ENCODE measurements at regions not wholly inside any gene's neighbourhood (a gene's known extent, or its start where the extent isn't known, plus 50 kb on each side); places are given as distances from the start of the nearest gene placed in this dataset.

DNA sequence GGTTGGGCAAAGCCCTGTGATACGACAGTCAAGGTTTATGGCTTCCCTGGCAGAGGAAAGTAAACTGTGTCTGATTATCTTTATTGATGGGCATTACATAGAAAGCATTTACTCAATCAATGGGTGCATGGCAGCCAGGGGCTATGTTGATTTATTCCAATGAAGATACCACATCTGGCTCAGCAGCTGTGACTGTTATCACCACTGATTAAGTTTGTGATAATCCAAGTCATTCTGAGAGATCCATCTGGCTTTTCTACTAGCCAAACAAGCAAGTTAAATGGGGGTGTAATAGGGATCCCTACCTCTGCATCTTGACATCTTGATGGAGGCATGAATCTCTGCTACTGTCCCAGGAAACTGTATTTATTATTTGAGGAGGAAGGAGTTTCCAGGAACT lies 86.7 kb downstream of the KLF6 start:
- H3K56ac ChIP-seq (ENCODE audit: extremely low read depth, insufficient read depth, low read length), result no peak overlapping the region
- no peak overlapping the region for H3K9ac ChIP-seq (ENCODE audit: low read depth, low read length)
- no peaks in the 10 kb centered on the region for H3K79me1 ChIP-seq (ENCODE audit: low read depth in 1 of 2, low read length in 2 of 2)
- H3K4ac ChIP-seq (ENCODE audit: low read depth, low read length), result no peak overlapping the region
- no peak overlapping the region for H2BK120ac ChIP-seq (ENCODE audit: low read depth, low read length)
- H4K91ac ChIP-seq (ENCODE audit: insufficient read depth, low read depth, low read length), result no peak overlapping the region
- no peak overlapping the region for H2AK5ac ChIP-seq (ENCODE audit: low read depth, low read length)
- H3K23ac ChIP-seq (ENCODE audit: low read depth, low read length), result no peak overlapping the region
- DNase-seq (no peak), ATAC-seq (ENCODE audit: low read depth) (no peak)
- peaks cover 9% of the 10 kb centered on the region; the same call in 1 of the 2 replicates for H3K27me3 ChIP-seq (ENCODE audit: control insufficient read depth, insufficient read depth, low read length)
- no peak for TF ChIP-seq RFX5 (IDR thresholded peaks at IDR 0.05; ENCODE audit: low read depth, low read length)
- TF ChIP-seq RAD21 (IDR thresholded peaks at IDR 0.05; ENCODE audit: low read length), result no peak
- TF ChIP-seq CHD1 (IDR thresholded peaks at IDR 0.05; ENCODE audit: low read depth, low read length), result no peak
- TF ChIP-seq, protein P1, sequence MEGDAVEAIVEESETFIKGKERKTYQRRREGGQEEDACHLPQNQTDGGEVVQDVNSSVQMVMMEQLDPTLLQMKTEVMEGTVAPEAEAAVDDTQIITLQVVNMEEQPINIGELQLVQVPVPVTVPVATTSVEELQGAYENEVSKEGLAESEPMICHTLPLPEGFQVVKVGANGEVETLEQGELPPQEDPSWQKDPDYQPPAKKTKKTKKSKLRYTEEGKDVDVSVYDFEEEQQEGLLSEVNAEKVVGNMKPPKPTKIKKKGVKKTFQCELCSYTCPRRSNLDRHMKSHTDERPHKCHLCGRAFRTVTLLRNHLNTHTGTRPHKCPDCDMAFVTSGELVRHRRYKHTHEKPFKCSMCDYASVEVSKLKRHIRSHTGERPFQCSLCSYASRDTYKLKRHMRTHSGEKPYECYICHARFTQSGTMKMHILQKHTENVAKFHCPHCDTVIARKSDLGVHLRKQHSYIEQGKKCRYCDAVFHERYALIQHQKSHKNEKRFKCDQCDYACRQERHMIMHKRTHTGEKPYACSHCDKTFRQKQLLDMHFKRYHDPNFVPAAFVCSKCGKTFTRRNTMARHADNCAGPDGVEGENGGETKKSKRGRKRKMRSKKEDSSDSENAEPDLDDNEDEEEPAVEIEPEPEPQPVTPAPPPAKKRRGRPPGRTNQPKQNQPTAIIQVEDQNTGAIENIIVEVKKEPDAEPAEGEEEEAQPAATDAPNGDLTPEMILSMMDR (conservative IDR thresholded peaks at IDR 0.05; ENCODE audit: low read depth, low read length), result no peak
- TF ChIP-seq POLR2A (IDR thresholded peaks at IDR 0.05; ENCODE audit: low read depth, low read length), result no peak
- TF ChIP-seq MAFK (IDR thresholded peaks at IDR 0.05; ENCODE audit: low read depth, low read length), result no peak
- no peak for TF ChIP-seq MAZ (IDR thresholded peaks at IDR 0.05; ENCODE audit: borderline replicate concordance, low read depth, low read length)
- no peak for TF ChIP-seq SMC3 (IDR thresholded peaks at IDR 0.05; ENCODE audit: low read depth, low read length)
- no peak for TF ChIP-seq CEBPB (IDR thresholded peaks at IDR 0.05; ENCODE audit: low read depth, low read length)
- no peak for TF ChIP-seq BHLHE40 (IDR thresholded peaks at IDR 0.05; ENCODE audit: low read depth, low read length)
- no peak for TF ChIP-seq FOS (IDR thresholded peaks at IDR 0.05; ENCODE audit: low read depth, low read length)
- TF ChIP-seq RCOR1 (IDR thresholded peaks at IDR 0.05; ENCODE audit: insufficient replicate concordance, low read length), result no peak
- TF ChIP-seq MXI1 (IDR thresholded peaks at IDR 0.05; ENCODE audit: borderline replicate concordance, low read depth, low read length), result no peak
- H4K5ac ChIP-seq (ENCODE audit: low read depth, low read length), result no peak overlapping the region
- H2AFZ ChIP-seq (replicated peaks; ENCODE audit: low read length, poor library complexity), result no peak overlapping the region
- no peaks in the 10 kb centered on the region for H3K9me3 ChIP-seq (ENCODE audit: control insufficient read depth, insufficient read depth, low read length)
- no CpG with 5 or more reads among the region's 1 CpG for WGBS, 2 experiments (ENCODE audit: extremely low coverage in 2 of 2, insufficient read length in 1 of 2)
- intact Hi-C loops (cut with micrococcal nuclease), result no loop called here
- no peak overlapping the region for H2BK5ac ChIP-seq (ENCODE audit: low read depth, low read length, poor library complexity, severe bottlenecking)
- no peaks in the 10 kb centered on the region for H3K4me1 ChIP-seq (ENCODE audit: control insufficient read depth, insufficient read depth, low read length)
- no peak overlapping the region for H3K18ac ChIP-seq (ENCODE audit: low read depth, low read length)
- no peaks in the 10 kb centered on the region for H4K20me1 ChIP-seq (ENCODE audit: insufficient read depth, low read length)
- in situ Hi-C loops (cut with MboI; ENCODE audit: low sequenced_read_pairs), result no loop called here
- H3K9me1 ChIP-seq (ENCODE audit: insufficient read depth, low read length), result 0 out of 2 replicates have a peak, but pooled peaks cover 6% of the 10 kb centered on the region
- no peak overlapping the region for H3K4me2 ChIP-seq (ENCODE audit: low read depth, low read length)
- H3K27ac ChIP-seq (ENCODE audit: insufficient read depth, low read length), result no peak overlapping the region
- H3K36me3 ChIP-seq (ENCODE audit: control insufficient read depth, insufficient read depth, low read length), result no peaks in the 10 kb centered on the region
- ChIA-PET POLR2A (ENCODE audit: unreplicated experiment) (no interaction called here), CTCF (interaction anchor here (0.9 kb wide), 1 partner anchor 9 kb away, joined by 4 read pairs; no protein-coding TSS in a partner anchor)
- dilution Hi-C loops (cut with HindIII; ENCODE audit: low sequenced_read_pairs, unreplicated experiment), result no loop called here
- BruUV-seq (replicated peaks), result no TSS peak
- no peak overlapping the region for H3K4me3 ChIP-seq (ENCODE audit: insufficient read depth, low read depth, low read length)
- no peak overlapping the region for H2BK15ac ChIP-seq (ENCODE audit: low read depth, low read length)
- no peak overlapping the region for H2AK9ac ChIP-seq (replicated peaks; ENCODE audit: low read depth, low read length, poor library complexity)
- H3K14ac ChIP-seq (replicated peaks; ENCODE audit: low read depth, low read length), result no peak overlapping the region
- no peak overlapping the region for H4K8ac ChIP-seq (ENCODE audit: low read depth in 2 of 2, low read length in 2 of 2)
- no peak overlapping the region for H2BK20ac ChIP-seq (ENCODE audit: low read depth, low read length)
